ENCODE measurements at regions not wholly inside any gene's neighbourhood (a gene's known extent, or its start where the extent isn't known, plus 50 kb on each side); places are given as distances from the start of the nearest gene placed in this dataset.

- ChIA-PET CTCF (interaction anchor here (1.1 kb wide), 1 partner anchor 39 kb away, joined by 4 read pairs; no protein-coding TSS in a partner anchor), POLR2A (no interaction called here)
- no peaks in the 10 kb centered on the region for H3K36me3 ChIP-seq (replicated peaks in 1 of 2; ENCODE audit: control insufficient read depth in 1 of 2, insufficient read depth in 2 of 2, low read length in 1 of 2)
- no peak overlapping the region for H3K4me2 ChIP-seq
- H3K79me2 ChIP-seq (ENCODE audit: insufficient read depth) = no peaks in the 10 kb centered on the region
- TF ChIP-seq RXRA (IDR thresholded peaks at IDR 0.05; ENCODE audit: borderline replicate concordance, low read depth) (no peak), SMC3 (IDR thresholded peaks at IDR 0.05; ENCODE audit: low read depth, low read length) (no peak), FOXJ3 (CRISPR knock-in tag; IDR thresholded peaks at IDR 0.05) (no peak), RFX5 (IDR thresholded peaks at IDR 0.05; ENCODE audit: low read length) (no peak), GABPA (IDR thresholded peaks at IDR 0.05; ENCODE audit: low read depth) (no peak), FOXM1 (IDR thresholded peaks at IDR 0.05; ENCODE audit: low read depth) (no peak), EZH2phosphoT487 (IDR thresholded peaks at IDR 0.05; ENCODE audit: borderline replicate concordance, low read depth) (no peak), SIN3A (IDR thresholded peaks at IDR 0.05; ENCODE audit: borderline replicate concordance, low read depth, low read length) (no peak), TCF12 (IDR thresholded peaks at IDR 0.05) (no peak), RAD21 (IDR thresholded peaks at IDR 0.05; ENCODE audit: low read length) (no peak), CHD2 (IDR thresholded peaks at IDR 0.05; ENCODE audit: low read length, partially characterized antibody) (no peak), MXI1 (IDR thresholded peaks at IDR 0.05; ENCODE audit: low read depth, low read length) (no peak), POLR2AphosphoS5 (IDR thresholded peaks at IDR 0.05; ENCODE audit: low read depth, low read length) (no peak), ELF1 (IDR thresholded peaks at IDR 0.05) (no peak), JUND (IDR thresholded peaks at IDR 0.05) (no peak)
- TF ChIP-seq, protein P1, sequence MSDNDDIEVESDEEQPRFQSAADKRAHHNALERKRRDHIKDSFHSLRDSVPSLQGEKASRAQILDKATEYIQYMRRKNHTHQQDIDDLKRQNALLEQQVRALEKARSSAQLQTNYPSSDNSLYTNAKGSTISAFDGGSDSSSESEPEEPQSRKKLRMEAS (IDR thresholded peaks at IDR 0.05; ENCODE audit: low read depth) = no peak
- TF ChIP-seq, protein P2, sequence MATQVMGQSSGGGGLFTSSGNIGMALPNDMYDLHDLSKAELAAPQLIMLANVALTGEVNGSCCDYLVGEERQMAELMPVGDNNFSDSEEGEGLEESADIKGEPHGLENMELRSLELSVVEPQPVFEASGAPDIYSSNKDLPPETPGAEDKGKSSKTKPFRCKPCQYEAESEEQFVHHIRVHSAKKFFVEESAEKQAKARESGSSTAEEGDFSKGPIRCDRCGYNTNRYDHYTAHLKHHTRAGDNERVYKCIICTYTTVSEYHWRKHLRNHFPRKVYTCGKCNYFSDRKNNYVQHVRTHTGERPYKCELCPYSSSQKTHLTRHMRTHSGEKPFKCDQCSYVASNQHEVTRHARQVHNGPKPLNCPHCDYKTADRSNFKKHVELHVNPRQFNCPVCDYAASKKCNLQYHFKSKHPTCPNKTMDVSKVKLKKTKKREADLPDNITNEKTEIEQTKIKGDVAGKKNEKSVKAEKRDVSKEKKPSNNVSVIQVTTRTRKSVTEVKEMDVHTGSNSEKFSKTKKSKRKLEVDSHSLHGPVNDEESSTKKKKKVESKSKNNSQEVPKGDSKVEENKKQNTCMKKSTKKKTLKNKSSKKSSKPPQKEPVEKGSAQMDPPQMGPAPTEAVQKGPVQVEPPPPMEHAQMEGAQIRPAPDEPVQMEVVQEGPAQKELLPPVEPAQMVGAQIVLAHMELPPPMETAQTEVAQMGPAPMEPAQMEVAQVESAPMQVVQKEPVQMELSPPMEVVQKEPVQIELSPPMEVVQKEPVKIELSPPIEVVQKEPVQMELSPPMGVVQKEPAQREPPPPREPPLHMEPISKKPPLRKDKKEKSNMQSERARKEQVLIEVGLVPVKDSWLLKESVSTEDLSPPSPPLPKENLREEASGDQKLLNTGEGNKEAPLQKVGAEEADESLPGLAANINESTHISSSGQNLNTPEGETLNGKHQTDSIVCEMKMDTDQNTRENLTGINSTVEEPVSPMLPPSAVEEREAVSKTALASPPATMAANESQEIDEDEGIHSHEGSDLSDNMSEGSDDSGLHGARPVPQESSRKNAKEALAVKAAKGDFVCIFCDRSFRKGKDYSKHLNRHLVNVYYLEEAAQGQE (IDR thresholded peaks at IDR 0.05; ENCODE audit: low read depth, low read length) = no peak
- DNase-seq = no peak
- H3K27me3 ChIP-seq (ENCODE audit: insufficient read depth) = peaks cover 5% of the 10 kb centered on the region
- no peaks in the 10 kb centered on the region for H3K9me2 ChIP-seq
- H3F3A ChIP-seq (replicated peaks; ENCODE audit: insufficient read depth) = no peaks in the 10 kb centered on the region
- H3K27ac ChIP-seq (ENCODE audit: low read depth in 2 of 2, low read length in 1 of 2) = no peak overlapping the region
- no peak overlapping the region for H3K4me3 ChIP-seq (ENCODE audit: low read depth in 2 of 2, low read length in 1 of 2)
- 1% methylated on average over 5 of the region's 5 CpGs for WGBS (ENCODE audit: low lambda C conversion rate)
- no peaks in the 10 kb centered on the region for H3K9me3 ChIP-seq
- H4K20me1 ChIP-seq (ENCODE audit: insufficient read depth) = no peaks in the 10 kb centered on the region
- H2AFZ ChIP-seq (ENCODE audit: low read depth) = no peak overlapping the region
- H3K4me1 ChIP-seq (ENCODE audit: control insufficient read depth in 1 of 2, insufficient read depth in 2 of 2, low read depth in 1 of 2, low read length in 1 of 2) = no peaks in the 10 kb centered on the region
- no peak overlapping the region for H3K9ac ChIP-seq
These were observed 62.5 kb upstream of the FOXE1 start for GRCh38 chr9:97790542-97790941.

DNA sequence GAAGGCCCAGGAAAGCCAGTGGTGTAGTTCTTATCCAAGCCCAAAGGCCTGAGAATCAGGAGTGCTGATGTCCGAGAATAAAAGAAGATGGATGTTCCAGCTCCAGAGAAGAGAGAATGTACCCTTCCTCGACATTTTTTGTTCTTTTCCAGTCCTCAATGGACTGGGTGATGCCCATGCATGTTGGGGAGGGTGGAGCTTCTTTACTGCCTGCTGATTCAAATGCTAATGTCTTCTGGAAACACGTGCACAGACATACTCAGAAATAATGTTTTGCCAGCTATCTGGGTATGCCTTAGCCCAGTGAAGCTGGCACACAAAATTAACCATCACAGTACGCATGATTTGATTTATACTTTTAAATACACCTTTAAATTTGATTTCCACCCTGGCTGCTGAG is 61.5 kb upstream of the FOXE1 start:
- 8% methylated on average over 4 of the region's 4 CpGs for WGBS (ENCODE audit: low lambda C conversion rate)
- H2AFZ ChIP-seq (ENCODE audit: low read depth) = no peak overlapping the region
- no peak overlapping the region for H3K9ac ChIP-seq
- no peak for DNase-seq
- peaks cover 4% of the 10 kb centered on the region for H3K27me3 ChIP-seq (ENCODE audit: insufficient read depth)
- no peaks in the 10 kb centered on the region for H3K4me1 ChIP-seq (ENCODE audit: control insufficient read depth in 1 of 2, insufficient read depth in 2 of 2, low read depth in 1 of 2, low read length in 1 of 2)
- H3K79me2 ChIP-seq (ENCODE audit: insufficient read depth) = no peaks in the 10 kb centered on the region
- H3K4me3 ChIP-seq (ENCODE audit: low read depth in 2 of 2, low read length in 1 of 2) = no peak overlapping the region
- H3K4me2 ChIP-seq = no peak overlapping the region
- H3K9me3 ChIP-seq = no peaks in the 10 kb centered on the region
- no peak overlapping the region for H3K27ac ChIP-seq (ENCODE audit: low read depth in 2 of 2, low read length in 1 of 2)
- no peaks in the 10 kb centered on the region for H3F3A ChIP-seq (replicated peaks; ENCODE audit: insufficient read depth)
- no peaks in the 10 kb centered on the region for H3K9me2 ChIP-seq
- H3K36me3 ChIP-seq (replicated peaks in 1 of 2; ENCODE audit: control insufficient read depth in 1 of 2, insufficient read depth in 2 of 2, low read length in 1 of 2) = no peaks in the 10 kb centered on the region
- no peaks in the 10 kb centered on the region for H4K20me1 ChIP-seq (ENCODE audit: insufficient read depth)
- ChIA-PET POLR2A (no interaction called here), CTCF (interaction anchor here (1.1 kb wide), 1 partner anchor 40 kb away, joined by 4 read pairs; no protein-coding TSS in a partner anchor)
- TF ChIP-seq SMC3 (IDR thresholded peaks at IDR 0.05; ENCODE audit: low read depth, low read length) (no peak), NFIC (IDR thresholded peaks at IDR 0.05; ENCODE audit: borderline replicate concordance) (no peak), FOXJ3 (CRISPR knock-in tag; IDR thresholded peaks at IDR 0.05) (no peak), GABPA (IDR thresholded peaks at IDR 0.05; ENCODE audit: low read depth) (no peak), MXI1 (IDR thresholded peaks at IDR 0.05; ENCODE audit: low read depth, low read length) (no peak), RXRA (IDR thresholded peaks at IDR 0.05; ENCODE audit: borderline replicate concordance, low read depth) (no peak), GATA2 (CRISPR knock-in tag; IDR thresholded peaks at IDR 0.05) (no peak), FOXM1 (IDR thresholded peaks at IDR 0.05; ENCODE audit: low read depth) (no peak), SIN3A (IDR thresholded peaks at IDR 0.05; ENCODE audit: borderline replicate concordance, low read depth, low read length) (no peak)
- TF ChIP-seq, protein P2 (IDR thresholded peaks at IDR 0.05; ENCODE audit: low read depth, low read length) = no peak

All from SK-N-SH (cell line).